Lung (tissue), 11 donors: ENCODE measurements at regions not wholly inside any gene's neighbourhood (a gene's known extent, or its start where the extent isn't known, plus 50 kb on each side); places are given as distances from the start of the nearest gene placed in this dataset.
A peak's percentile ranks its signal among the peaks of the same experiment; 100 is the strongest.

ENCODE experiments used
- ATAC-seq: fragments of 200-7000 bp; cut with Tn5 transposase; one replicate; pipeline ENCODE4 v1.9.1; 2020; ENCODE audit warnings: moderate number of reproducible peaks; ENCODE audit not compliant: insufficient read depth, low FRiP score
- DNase-seq, 3 donors: peaks; one replicate each; pipeline ENCODE4 v3.0.0-alpha.2; 2013 to 2017
- H3K27ac ChIP-seq, 2 donors: one replicate each; pipeline ENCODE4 v1.5.1; 2013; ENCODE audit warnings: mild to moderate bottlenecking in 2 of 2, moderate library complexity in 2 of 2, control low read depth in 1 of 2, inconsistent platforms in 1 of 2, low read depth in 1 of 2, low read length in 1 of 2
- H3K27me3 ChIP-seq, 3 donors: one replicate each; pipeline ENCODE4 v1.5.1; 2013; ENCODE audit warnings: low read length in 2 of 3; ENCODE audit not compliant: control insufficient read depth in 3 of 3, insufficient read depth in 3 of 3
- H3K36me3 ChIP-seq, 4 donors: one replicate each; pipeline ENCODE4 v1.5.1; 2013; ENCODE audit warnings: low read length in 4 of 4, mild to moderate bottlenecking in 1 of 4, moderate library complexity in 1 of 4; ENCODE audit not compliant: control insufficient read depth in 4 of 4, insufficient read depth in 4 of 4
- H3K4me1 ChIP-seq, 5 donors: one replicate each; pipeline ENCODE4 v1.5.1; 2013; ENCODE audit warnings: low read length in 5 of 5, mild to moderate bottlenecking in 2 of 5, moderate library complexity in 1 of 5; ENCODE audit not compliant: control insufficient read depth in 5 of 5, insufficient read depth in 5 of 5
- H3K4me3 ChIP-seq: one replicate; pipeline ENCODE4 v1.5.1; 2013; ENCODE audit warnings: mild to moderate bottlenecking, control low read depth, moderate library complexity
- H3K9ac ChIP-seq, 2 donors: one replicate each; pipeline ENCODE4 v1.5.1; 2013; ENCODE audit warnings: low read length in 2 of 2, control low read depth in 1 of 2; ENCODE audit not compliant: insufficient read depth in 1 of 2
- H3K9me3 ChIP-seq, 4 donors: one replicate each; pipeline ENCODE4 v1.5.1; 2013; ENCODE audit warnings: low read length in 3 of 4, mild to moderate bottlenecking in 1 of 4, moderate library complexity in 1 of 4; ENCODE audit not compliant: control insufficient read depth in 4 of 4, insufficient read depth in 3 of 4
- CTCF ChIP-seq: IDR thresholded peaks from 2 replicates; pipeline ENCODE4 v1.5.1; 2012; ENCODE audit warnings: mild to moderate bottlenecking; ENCODE audit errors: control extremely low read depth, extremely low read depth
- WGBS, 2 donors: extraction: QIAGEN DNeasy Blood & Tissue Kit; methylation state at CpG; one replicate each; pipeline ENCODE4 v1.1.7; 2013; 5-methylcytosine and 5-hydroxymethylcytosine counted together
- donor health status: control.
- donor health status: control.
- donor health status: Bipolar disorder and iron deficiency.
- donor health status: healthy.
- donor health status: DM: yes; HTN: yes; CAD: no.

DNA sequence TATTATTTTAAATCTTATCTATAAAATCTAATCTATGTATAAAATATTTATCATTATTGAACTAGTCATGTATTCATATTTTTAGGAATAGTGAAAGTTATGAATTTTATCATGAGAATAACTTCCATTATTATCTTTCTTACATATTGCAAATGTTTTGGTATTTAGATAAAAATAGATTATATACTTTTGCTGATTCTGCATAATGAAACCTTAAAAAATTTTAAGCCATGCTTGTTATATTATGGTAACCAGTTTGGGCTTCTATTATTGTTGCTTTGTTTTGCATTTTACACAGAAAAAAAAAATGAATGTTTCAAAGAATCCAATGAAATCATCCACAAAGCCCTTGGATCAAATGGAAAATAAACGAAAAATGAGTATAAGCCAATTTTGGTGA is 772.5 kb downstream of the NR2F1-AS1 start:
- H3K27me3 ChIP-seq: no peaks in the 10 kb centered on the region
- no peaks in the 10 kb centered on the region for H3K36me3 ChIP-seq
- no peak for TF ChIP-seq CTCF
- H3K4me1 ChIP-seq: no peaks in the 10 kb centered on the region
- H3K27ac ChIP-seq: no peak overlapping the region
- H3K9ac ChIP-seq: no peak overlapping the region
- ATAC-seq (no peak), DNase-seq (no peak)
- H3K9me3 ChIP-seq: peaks cover 0 to 2% (median 0%) of the 10 kb centered on the region in 4 donors
- H3K4me3 ChIP-seq: no peak overlapping the region
- 89 to 91% methylated on average over 1 of the region's 1 CpG for WGBS, 2 donors

DNA sequence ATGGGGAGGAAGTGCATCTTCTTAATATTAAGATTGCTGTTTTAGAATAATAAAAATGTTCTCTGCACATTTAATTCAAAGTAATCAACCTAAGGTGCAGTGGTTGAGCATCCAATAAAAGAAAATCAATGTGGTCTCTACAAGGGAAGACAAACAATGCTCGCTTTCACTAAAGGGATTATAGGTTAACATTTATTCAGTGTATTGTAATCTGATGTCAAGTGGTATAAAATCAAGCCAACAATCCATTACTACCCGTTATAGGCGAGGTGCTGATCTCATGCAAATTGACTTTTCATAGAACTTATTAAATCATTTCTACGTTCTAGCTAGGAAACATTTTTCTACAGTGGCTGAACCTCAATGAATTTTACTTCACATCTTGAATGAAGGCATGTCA is 773.9 kb downstream of the NR2F1-AS1 start:
- Histone ChIP-seq H3K36me3 (no peaks in the 10 kb centered on the region), H3K27me3 (no peaks in the 10 kb centered on the region), H3K27ac (no peak overlapping the region), H3K4me3 (no peak overlapping the region), H3K4me1 (peaks cover 0 to 6% (median 0%) of the 10 kb centered on the region in 5 donors), H3K9me3 (no peaks in the 10 kb centered on the region), H3K9ac (no peak overlapping the region)
- TF ChIP-seq CTCF: no peak
- no peak for DNase-seq
- ATAC-seq: no peak
- WGBS, 2 donors: 89 to 94% methylated on average over 4 of the region's 4 CpGs

- Histone ChIP-seq H3K9ac (no peak overlapping the region), H3K4me1 (peaks cover 0 to 20% (median 0%) of the 10 kb centered on the region in 5 donors), H3K36me3 (no peaks in the 10 kb centered on the region), H3K9me3 (no peaks in the 10 kb centered on the region), H3K27ac (no peak overlapping the region), H3K4me3 (no peak overlapping the region), H3K27me3 (no peaks in the 10 kb centered on the region)
- TF ChIP-seq CTCF: no peak
- no peak for ATAC-seq
- no peak for DNase-seq
Measured at GRCh38 chr5:92805446-92805845, 775.6 kb downstream of the NR2F1-AS1 start.

DNA sequence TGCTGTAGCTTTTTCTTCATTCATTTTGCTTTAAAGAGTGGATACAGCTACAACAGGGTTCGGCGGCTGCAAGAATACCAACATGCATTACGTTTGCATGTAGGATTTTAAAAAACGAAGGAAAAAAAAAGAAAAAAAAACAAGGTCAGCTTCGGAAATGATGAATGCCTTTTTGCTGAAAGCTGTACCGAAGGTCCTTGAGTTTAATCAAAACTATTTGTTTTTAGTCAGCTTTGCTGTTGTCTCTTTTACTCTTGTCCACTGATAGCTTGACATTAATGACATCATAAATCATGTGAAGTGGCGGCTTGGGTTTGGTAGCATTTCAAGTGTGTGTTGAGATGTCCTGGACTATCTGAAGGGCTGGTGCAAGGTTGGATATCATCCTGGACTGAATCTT is 779.1 kb downstream of the NR2F1-AS1 start:
- ATAC-seq (no peak), DNase-seq (peak in 2 of 3 donors; percentile 28 to 33)
- no peak overlapping the region for H3K27ac ChIP-seq
- H3K4me1 ChIP-seq: peaks cover 0 to 25% (median 0%) of the 10 kb centered on the region in 5 donors
- 45 to 64% methylated on average over 7 of the region's 7 CpGs for WGBS, 2 donors
- H3K27me3 ChIP-seq: no peaks in the 10 kb centered on the region
- no peak overlapping the region for H3K9ac ChIP-seq
- no peaks in the 10 kb centered on the region for H3K9me3 ChIP-seq
- TF ChIP-seq CTCF: no peak
- H3K4me3 ChIP-seq: no peak overlapping the region
- H3K36me3 ChIP-seq: no peaks in the 10 kb centered on the region
